Astrocyte of the spinal cord (primary cell): ENCODE measurements at regions not wholly inside any gene's neighbourhood (a gene's known extent, or its start where the extent isn't known, plus 50 kb on each side); places are given as distances from the start of the nearest gene placed in this dataset.

Experiments used
- DNase-seq: peaks from one replicate; pipeline ENCODE4 v3.0.0; 2011; ENCODE audit warnings: low read depth, low spot score
- H3K4me3 ChIP-seq: 2 replicates; pipeline ENCODE4 v1.5.1; 2011; ENCODE audit warnings: low read depth, mild to moderate bottlenecking, low read length, moderate library complexity
- in situ Hi-C: cut with HindIII; loops from 2 replicates; pipeline ENCODE4 v1.10.0; 2017; ENCODE audit warnings: low sequenced_read_pairs
- TF ChIP-seq, protein P1 (sequence below): IDR thresholded peaks from 2 replicates; pipeline ENCODE4 v1.5.1; 2012; ENCODE audit warnings: low read depth, mild to moderate bottlenecking, low read length, inconsistent platforms

DNA sequence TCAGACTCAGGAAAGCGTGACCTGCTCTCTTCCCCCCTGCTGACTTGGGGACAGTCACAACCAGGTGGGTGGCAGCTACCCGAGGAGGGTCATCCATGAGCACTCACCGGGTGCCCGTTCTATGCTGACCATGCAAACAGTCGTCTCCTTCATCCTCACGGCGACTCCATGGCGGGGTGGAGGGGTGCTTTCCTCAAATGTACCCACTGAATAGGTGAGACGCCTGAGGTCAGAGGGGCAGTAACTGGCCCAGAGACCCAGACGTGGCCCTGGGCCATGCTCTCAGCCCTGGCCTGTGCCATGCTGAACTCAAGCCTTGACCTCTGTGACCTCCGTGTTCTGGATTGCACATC, 59.2 kb upstream of the TPM4 start:
- H3K4me3 ChIP-seq: no peak overlapping the region
- in situ Hi-C loops: no loop called here
- TF ChIP-seq, protein P1, sequence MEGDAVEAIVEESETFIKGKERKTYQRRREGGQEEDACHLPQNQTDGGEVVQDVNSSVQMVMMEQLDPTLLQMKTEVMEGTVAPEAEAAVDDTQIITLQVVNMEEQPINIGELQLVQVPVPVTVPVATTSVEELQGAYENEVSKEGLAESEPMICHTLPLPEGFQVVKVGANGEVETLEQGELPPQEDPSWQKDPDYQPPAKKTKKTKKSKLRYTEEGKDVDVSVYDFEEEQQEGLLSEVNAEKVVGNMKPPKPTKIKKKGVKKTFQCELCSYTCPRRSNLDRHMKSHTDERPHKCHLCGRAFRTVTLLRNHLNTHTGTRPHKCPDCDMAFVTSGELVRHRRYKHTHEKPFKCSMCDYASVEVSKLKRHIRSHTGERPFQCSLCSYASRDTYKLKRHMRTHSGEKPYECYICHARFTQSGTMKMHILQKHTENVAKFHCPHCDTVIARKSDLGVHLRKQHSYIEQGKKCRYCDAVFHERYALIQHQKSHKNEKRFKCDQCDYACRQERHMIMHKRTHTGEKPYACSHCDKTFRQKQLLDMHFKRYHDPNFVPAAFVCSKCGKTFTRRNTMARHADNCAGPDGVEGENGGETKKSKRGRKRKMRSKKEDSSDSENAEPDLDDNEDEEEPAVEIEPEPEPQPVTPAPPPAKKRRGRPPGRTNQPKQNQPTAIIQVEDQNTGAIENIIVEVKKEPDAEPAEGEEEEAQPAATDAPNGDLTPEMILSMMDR: no peak
- no peak for DNase-seq

DNA sequence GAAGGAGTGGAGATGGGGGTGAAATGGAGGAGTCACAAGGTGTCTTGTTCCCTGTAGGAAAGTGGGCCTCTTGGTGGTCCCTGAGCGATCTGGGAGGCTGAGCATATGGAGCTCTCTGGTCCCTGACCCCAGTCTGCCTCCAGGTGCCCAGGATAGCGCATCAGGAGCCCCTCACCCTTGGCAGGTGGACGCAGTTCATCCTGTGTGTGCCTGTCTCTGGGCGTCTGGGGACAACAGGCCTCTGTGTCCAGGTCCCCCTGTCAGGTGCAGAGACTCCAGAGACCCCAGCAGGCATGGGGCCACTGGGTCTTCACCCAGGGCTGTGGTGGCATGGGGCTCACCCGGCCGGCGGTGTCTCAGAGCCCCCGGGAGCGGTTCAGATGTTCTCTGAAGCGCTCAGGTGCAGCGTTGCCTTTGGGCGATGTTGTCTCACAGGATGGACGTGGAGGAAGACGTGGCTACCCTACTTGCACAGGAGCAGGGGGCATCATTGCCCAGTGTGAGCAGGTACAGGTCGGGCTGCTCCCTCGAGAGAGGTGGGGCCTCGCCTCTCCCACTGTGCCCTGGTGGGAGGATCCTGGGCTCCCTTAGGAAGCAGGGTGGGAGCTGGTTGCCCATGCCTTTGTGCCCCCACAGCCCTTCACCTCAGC, 58.1 kb upstream of the TPM4 start:
- TF ChIP-seq, protein P1: no peak

DNA sequence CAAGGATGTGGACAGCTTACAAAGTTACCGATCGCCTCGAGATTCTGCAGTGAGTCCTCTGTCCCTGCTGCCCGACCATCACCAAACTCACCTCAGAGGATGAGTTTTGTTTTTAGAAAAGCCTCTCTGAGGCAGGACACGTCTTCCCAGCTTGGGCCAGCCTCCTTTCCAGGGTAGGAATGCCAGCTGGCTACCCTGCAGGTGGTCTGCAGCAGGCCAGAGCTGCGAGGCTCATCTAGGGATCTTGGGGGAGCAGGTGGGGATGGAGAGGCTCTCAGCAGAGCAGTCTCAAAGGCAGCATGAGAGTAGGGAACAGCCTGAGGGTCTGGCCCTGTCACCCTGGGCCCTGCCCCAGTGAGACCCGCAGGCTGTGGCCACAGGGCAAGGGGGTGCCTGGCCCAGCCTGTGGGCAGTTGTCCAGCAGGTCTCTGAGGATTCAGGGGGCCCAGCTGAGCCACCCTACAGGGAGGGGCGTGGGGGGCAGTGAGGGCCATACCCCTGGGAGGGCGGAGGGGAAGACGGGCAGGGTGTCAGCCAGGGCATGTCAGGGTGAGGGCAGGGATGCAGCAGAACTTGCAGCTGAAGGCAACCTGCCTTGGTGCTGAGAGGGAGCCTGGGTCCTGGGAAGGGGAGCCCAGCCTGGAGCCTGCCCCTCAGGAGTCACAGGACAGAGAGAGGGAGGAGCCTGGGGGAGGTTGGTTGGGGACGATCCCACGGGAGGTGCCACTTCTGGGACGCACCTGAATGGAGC, 57.3 kb upstream of the TPM4 start:
- TF ChIP-seq, protein P1: no peak
- DNase-seq: no peak
- in situ Hi-C loops: no loop called here
- no peak overlapping the region for H3K4me3 ChIP-seq

More for the DNA sequence above, 58.1 kb upstream of the TPM4 start:
- no peak for DNase-seq
- no peak overlapping the region for H3K4me3 ChIP-seq
- in situ Hi-C loops: no loop called here

DNA sequence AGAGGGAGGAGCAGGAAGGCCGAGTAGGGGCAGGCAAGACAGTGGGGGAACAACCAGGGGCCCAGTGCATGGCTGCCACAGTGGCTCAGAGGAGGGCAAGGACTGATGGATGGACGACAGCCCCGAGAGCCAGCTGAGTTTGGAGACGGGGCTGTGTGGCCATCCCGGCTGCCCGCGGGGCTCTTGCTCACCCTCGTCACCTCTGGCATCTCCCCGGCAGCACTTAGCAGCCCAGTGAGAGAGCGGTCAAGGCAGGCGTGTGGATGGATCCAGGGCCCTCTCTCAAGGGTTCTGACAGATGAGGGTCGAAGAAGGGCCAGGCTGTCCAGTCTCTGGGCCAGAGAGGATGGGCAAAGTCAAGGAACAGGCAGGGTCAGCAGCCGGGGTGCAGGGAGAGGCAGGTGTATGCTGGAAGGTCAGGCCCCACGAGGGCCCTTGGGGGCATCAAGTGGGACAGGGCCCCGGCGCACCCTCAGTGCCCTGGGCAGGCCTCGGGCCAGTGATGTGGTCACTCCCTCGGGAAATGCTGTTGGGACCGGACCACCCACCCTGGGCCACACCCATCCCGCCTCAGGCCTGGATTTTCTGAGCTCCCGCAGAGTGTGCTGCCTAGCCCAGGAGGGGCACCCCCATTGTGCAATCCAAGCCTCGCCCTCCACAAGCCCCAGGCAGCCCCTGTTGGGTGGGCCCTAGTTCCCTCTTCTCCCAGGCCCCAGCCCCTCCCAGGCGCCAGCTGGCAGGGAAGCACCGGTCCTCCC, 56.4 kb upstream of the TPM4 start:
- no peak overlapping the region for H3K4me3 ChIP-seq
- no peak for DNase-seq
- TF ChIP-seq, protein P1: no peak
- in situ Hi-C loops: no loop called here

DNA sequence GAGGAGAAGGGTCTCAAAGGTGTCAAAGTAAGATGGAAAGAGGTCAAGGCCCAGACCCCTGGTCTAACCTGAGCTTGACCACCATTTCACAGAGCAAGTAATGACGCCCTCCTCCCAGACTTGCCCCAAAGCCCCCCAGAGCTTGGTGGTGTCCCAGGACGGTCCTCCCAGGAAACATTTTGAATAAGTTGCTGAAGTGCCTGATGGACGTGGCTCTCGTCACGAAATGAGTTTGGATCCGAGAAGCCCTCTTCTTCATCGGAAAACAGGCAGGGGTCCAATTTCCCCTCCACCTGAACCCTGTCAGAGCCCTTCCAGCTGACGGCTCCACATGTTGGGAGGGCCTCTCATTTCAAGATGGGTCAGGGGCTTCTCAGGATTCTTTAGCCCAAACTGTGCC, 54.5 kb upstream of the TPM4 start:
- in situ Hi-C loops: no loop called here
- H3K4me3 ChIP-seq: no peak overlapping the region
- TF ChIP-seq, protein P1: no peak
- DNase-seq: no peak

DNA sequence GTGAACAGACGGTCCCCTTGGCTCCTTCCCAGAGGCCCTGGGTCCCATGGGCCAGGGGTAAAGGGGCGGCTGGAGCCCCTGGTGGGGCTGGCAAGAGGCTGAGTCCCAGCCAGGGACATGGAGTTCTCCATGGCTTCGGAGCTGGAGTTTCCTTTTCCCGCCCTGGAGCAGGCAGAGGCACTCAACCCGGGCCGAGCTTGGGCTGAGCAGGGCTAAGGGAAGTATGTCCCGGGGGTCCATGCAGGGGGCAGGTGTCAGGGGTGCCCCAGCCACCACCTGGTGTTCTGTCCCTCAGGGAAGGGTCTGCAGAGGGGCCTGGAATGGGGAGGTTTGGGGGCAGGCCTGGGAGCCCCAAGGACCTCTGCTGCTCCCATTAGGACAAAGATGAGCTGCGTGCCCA, 54.0 kb upstream of the TPM4 start:
- TF ChIP-seq, protein P1: no peak
- in situ Hi-C loops: no loop called here
- no peak for DNase-seq
- no peak overlapping the region for H3K4me3 ChIP-seq
